Loucy (cell line): ENCODE measurements at regions not wholly inside any gene's neighbourhood (a gene's known extent, or its start where the extent isn't known, plus 50 kb on each side); places are given as distances from the start of the nearest gene placed in this dataset.

Experiments used
- H2AFZ ChIP-seq: fragments of 200-600 bp; sonication (generic); 2 replicates; pipeline ENCODE4 v1.6.0; 2016; ENCODE audit warnings: antibody characterized with exemption, mild to moderate bottlenecking, low read length, moderate library complexity
- H3F3A ChIP-seq: fragments of 200-600 bp; 2 replicates; pipeline ENCODE4 v1.6.0; 2016; ENCODE audit warnings: antibody characterized with exemption, low read depth, mild to moderate bottlenecking
- H3K27me3 ChIP-seq: fragments of 200-600 bp; sonication (generic); 2 replicates; pipeline ENCODE4 v1.6.1; 2014; ENCODE audit warnings: low read length, mild to moderate bottlenecking; ENCODE audit not compliant: insufficient read depth, poor library complexity, severe bottlenecking
- H3K36me3 ChIP-seq: fragments of 200-600 bp; sonication (generic); 2 replicates; pipeline ENCODE4 v1.6.1; 2016; ENCODE audit warnings: low read length; ENCODE audit not compliant: insufficient read depth
- H3K4me1 ChIP-seq: fragments of 200-600 bp; sonication (generic); 2 replicates; pipeline ENCODE4 v1.5.1; 2014; ENCODE audit warnings: low read length, mild to moderate bottlenecking; ENCODE audit not compliant: insufficient read depth, poor library complexity, severe bottlenecking
- H3K4me2 ChIP-seq: fragments of 200-600 bp; sonication (generic); 2 replicates; pipeline ENCODE4 v1.6.0; 2014; ENCODE audit warnings: antibody characterized with exemption, low read length, low read depth, mild to moderate bottlenecking; ENCODE audit not compliant: poor library complexity, severe bottlenecking
- H3K4me3 ChIP-seq: fragments of 200-600 bp; sonication (generic); 2 replicates; pipeline ENCODE4 v1.5.1; 2014; ENCODE audit warnings: low read length, mild to moderate bottlenecking, mixed read lengths; ENCODE audit not compliant: poor library complexity, severe bottlenecking
- H3K79me2 ChIP-seq: fragments of 200-600 bp; sonication (generic); 2 replicates; pipeline ENCODE4 v1.6.1; 2014; ENCODE audit warnings: low read length; ENCODE audit not compliant: insufficient read depth
- H3K9ac ChIP-seq: fragments of 200-600 bp; sonication (generic); 2 replicates; pipeline ENCODE4 v1.6.0; 2014; ENCODE audit warnings: mild to moderate bottlenecking, low read depth, low read length, moderate library complexity; ENCODE audit not compliant: poor library complexity, severe bottlenecking
- H3K9me2 ChIP-seq: fragments of 200-600 bp; sonication (generic); replicated peaks from 2 replicates; pipeline ENCODE4 v1.6.1; 2016; ENCODE audit warnings: low read depth, low read length, mixed read lengths
- H3K9me3 ChIP-seq: fragments of 200-600 bp; sonication (generic); 2 replicates; pipeline ENCODE4 v1.6.1; 2014; ENCODE audit warnings: mild to moderate bottlenecking, antibody characterized with exemption, low read length, low read depth; ENCODE audit not compliant: insufficient read depth
- H4K20me1 ChIP-seq: fragments of 200-600 bp; sonication (generic); 2 replicates; pipeline ENCODE4 v1.6.0; 2014; ENCODE audit warnings: antibody characterized with exemption, low read length, mild to moderate bottlenecking; ENCODE audit not compliant: insufficient read depth, poor library complexity, severe bottlenecking
- CTCF ChIP-seq: fragments of 200-600 bp; sonication (generic); conservative IDR thresholded peaks from 2 replicates; pipeline ENCODE4 v1.5.1; 2014; ENCODE audit warnings: mild to moderate bottlenecking, antibody characterized with exemption, low read length
- EZH2phosphoT487 ChIP-seq: fragments of 200-600 bp; IDR thresholded peaks from 2 replicates; pipeline ENCODE4 v1.6.1; 2018; ENCODE audit warnings: antibody characterized with exemption, mild to moderate bottlenecking, moderate library complexity, borderline replicate concordance

- Histone ChIP-seq H3K4me3 (no peak overlapping the region), H3K4me1 (no peaks in the 10 kb centered on the region), H4K20me1 (no peaks in the 10 kb centered on the region), H3K79me2 (no peaks in the 10 kb centered on the region), H3K4me2 (no peak overlapping the region), H3K27me3 (no peaks in the 10 kb centered on the region), H2AFZ (no peak overlapping the region), H3K36me3 (no peaks in the 10 kb centered on the region), H3K9ac (no peak overlapping the region), H3F3A (no peaks in the 10 kb centered on the region), H3K9me3 (no peaks in the 10 kb centered on the region), H3K9me2 (no peaks in the 10 kb centered on the region)
- TF ChIP-seq CTCF: no peak
- TF ChIP-seq EZH2phosphoT487: no peak
Measured at GRCh38 chr5:154593796-154594195, 115.8 kb upstream of the HAND1 start.

- H4K20me1 ChIP-seq: no peaks in the 10 kb centered on the region
- no peak overlapping the region for H3K9ac ChIP-seq
- H3K4me3 ChIP-seq: no peak overlapping the region
- H3K9me3 ChIP-seq: no peaks in the 10 kb centered on the region
- no peaks in the 10 kb centered on the region for H3F3A ChIP-seq
- H3K4me2 ChIP-seq: no peak overlapping the region
- H3K4me1 ChIP-seq: no peaks in the 10 kb centered on the region
- H3K79me2 ChIP-seq: no peaks in the 10 kb centered on the region
- H3K27me3 ChIP-seq: no peaks in the 10 kb centered on the region
- TF ChIP-seq CTCF: no peak
- TF ChIP-seq EZH2phosphoT487: no peak
- H2AFZ ChIP-seq: no peak overlapping the region
- H3K9me2 ChIP-seq: no peaks in the 10 kb centered on the region
- H3K36me3 ChIP-seq: no peaks in the 10 kb centered on the region
Measured at GRCh38 chr5:154593071-154593470, 115.0 kb upstream of the HAND1 start.

GRCh38 chr5:154590093-154590724 lies 112.2 kb upstream of the HAND1 start:
- Histone ChIP-seq H3K9me3 (no peaks in the 10 kb centered on the region), H3K36me3 (no peaks in the 10 kb centered on the region), H3F3A (no peaks in the 10 kb centered on the region), H3K9ac (no peak overlapping the region), H3K79me2 (no peaks in the 10 kb centered on the region), H3K4me2 (no peak overlapping the region), H3K4me1 (no peaks in the 10 kb centered on the region), H3K9me2 (no peaks in the 10 kb centered on the region), H3K4me3 (no peak overlapping the region), H3K27me3 (no peaks in the 10 kb centered on the region), H4K20me1 (no peaks in the 10 kb centered on the region), H2AFZ (no peak overlapping the region)
- no peak for TF ChIP-seq EZH2phosphoT487
- no peak for TF ChIP-seq CTCF
